ENCODE measurements at regions not wholly inside any gene's neighbourhood (a gene's known extent, or its start where the extent isn't known, plus 50 kb on each side); places are given as distances from the start of the nearest gene placed in this dataset.

DNA sequence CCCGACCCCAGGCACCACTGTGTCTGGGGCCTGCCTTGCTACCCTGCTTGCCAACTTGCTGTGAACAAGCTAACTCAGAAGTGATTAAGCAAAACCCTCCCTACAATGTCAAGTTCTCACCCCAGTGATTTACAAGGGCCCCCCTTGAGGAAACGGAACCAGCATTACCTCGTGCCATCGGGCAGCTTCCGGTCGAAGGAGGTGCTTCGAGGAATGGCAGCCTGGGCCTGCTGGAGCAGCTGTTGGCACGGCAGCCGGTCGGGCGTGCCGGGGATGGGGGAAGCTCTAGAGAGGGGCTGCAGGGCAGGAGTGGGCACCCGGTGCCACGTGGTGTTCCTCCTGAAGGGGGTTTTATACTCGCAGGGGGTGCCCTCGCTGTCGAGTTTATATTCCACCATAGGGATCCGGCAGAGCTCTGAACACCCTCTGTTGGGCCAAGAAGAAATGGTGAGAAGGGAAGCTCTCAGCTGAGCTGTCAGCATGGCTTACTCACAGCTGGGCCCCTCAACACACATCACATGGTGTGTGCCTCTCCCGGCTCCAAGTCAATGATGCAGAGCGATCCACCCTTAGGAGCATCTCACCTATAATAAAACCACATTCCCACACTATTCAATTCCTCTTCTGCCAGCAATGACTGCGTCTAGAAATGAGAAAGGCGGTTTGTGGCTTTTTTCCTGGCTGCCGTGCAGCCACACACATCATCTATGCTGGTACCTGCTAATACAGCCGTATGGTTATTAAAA, 184.4 kb downstream of the SIPA1L2 start:
- Mint-ChIP-seq H3K36me3 (ENCODE audit: low read depth) (peaks cover 31% of the 10 kb centered on the region), H3K4me1 (peaks cover 7% of the 10 kb centered on the region), H3K27ac (no peak overlapping the region), H3K4me3 (no peak overlapping the region), H3K27me3 (ENCODE audit: insufficient read depth) (no peaks in the 10 kb centered on the region), H3K9me3 (no peaks in the 10 kb centered on the region)
- DNase-seq, result no peak
- Histone ChIP-seq H3K4me1 (ENCODE audit: control insufficient read depth, insufficient read depth, low read length) (peaks cover 4% of the 10 kb centered on the region), H3K27ac (ENCODE audit: low read depth, low read length) (no peak overlapping the region), H3K9ac (ENCODE audit: extremely low read depth, low read length, poor library complexity, severe bottlenecking) (no peak overlapping the region), H3K9me3 (ENCODE audit: control insufficient read depth, low read length) (no peaks in the 10 kb centered on the region), H3K36me3 (ENCODE audit: control insufficient read depth, insufficient read depth, low read length) (peaks cover 82% of the 10 kb centered on the region), H3K27me3 (ENCODE audit: control insufficient read depth, insufficient read depth, low read length, poor library complexity, severe bottlenecking) (no peaks in the 10 kb centered on the region), H3K4me3 (ENCODE audit: low read length) (no peak overlapping the region)
- no peak for TF ChIP-seq CTCF (conservative IDR thresholded peaks at IDR 0.05)
- WGBS, 2 experiments (ENCODE audit: insufficient coverage in 1 of 2, insufficient read length in 1 of 2), result 96 to 97% methylated on average over 5 to 24 of the region's 24 CpGs

DNA sequence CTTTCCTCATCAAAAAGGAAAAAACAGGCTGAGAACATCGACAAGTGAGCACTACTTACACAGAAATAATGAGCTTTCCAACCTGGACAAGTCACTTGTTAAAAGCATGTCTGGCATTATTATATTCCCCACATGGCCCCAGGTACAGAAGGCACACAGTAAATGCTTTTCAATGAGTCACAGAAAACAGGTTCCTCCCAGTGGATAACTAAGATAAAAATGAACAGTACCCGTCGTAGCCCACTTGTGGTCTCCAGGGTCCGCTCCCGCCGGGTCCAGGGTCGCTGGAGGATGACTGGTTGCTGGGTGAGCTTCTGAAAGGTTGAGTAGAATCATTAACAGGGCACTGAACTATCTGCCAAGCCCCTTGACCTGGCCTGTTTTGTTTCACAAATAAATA, 186.6 kb downstream of the SIPA1L2 start:
- peaks cover 12% of the 10 kb centered on the region for H3K4me1 Mint-ChIP-seq
- H3K9me3 Mint-ChIP-seq, result no peaks in the 10 kb centered on the region
- H3K36me3 Mint-ChIP-seq (ENCODE audit: low read depth), result peaks cover 51% of the 10 kb centered on the region
- H3K27ac Mint-ChIP-seq, result no peak overlapping the region
- DNase-seq, result no peak
- H3K27me3 ChIP-seq (ENCODE audit: control insufficient read depth, insufficient read depth, low read length, poor library complexity, severe bottlenecking), result no peaks in the 10 kb centered on the region
- no peaks in the 10 kb centered on the region for H3K9me3 ChIP-seq (ENCODE audit: control insufficient read depth, low read length)
- no peaks in the 10 kb centered on the region for H3K27me3 Mint-ChIP-seq (ENCODE audit: insufficient read depth)
- no peak overlapping the region for H3K9ac ChIP-seq (ENCODE audit: extremely low read depth, low read length, poor library complexity, severe bottlenecking)
- H3K4me3 Mint-ChIP-seq, result no peak overlapping the region
- WGBS, 2 experiments (ENCODE audit: insufficient coverage in 1 of 2, insufficient read length in 1 of 2), result 96 to 98% methylated on average over 6 to 7 of the region's 7 CpGs
- no peak overlapping the region for H3K27ac ChIP-seq (ENCODE audit: low read depth, low read length)
- H3K36me3 ChIP-seq (ENCODE audit: control insufficient read depth, insufficient read depth, low read length), result peaks cover 89% of the 10 kb centered on the region
- no peak for TF ChIP-seq CTCF (conservative IDR thresholded peaks at IDR 0.05)
- peaks cover 4% of the 10 kb centered on the region for H3K4me1 ChIP-seq (ENCODE audit: control insufficient read depth, insufficient read depth, low read length)
- H3K4me3 ChIP-seq (ENCODE audit: low read length), result no peak overlapping the region

DNA sequence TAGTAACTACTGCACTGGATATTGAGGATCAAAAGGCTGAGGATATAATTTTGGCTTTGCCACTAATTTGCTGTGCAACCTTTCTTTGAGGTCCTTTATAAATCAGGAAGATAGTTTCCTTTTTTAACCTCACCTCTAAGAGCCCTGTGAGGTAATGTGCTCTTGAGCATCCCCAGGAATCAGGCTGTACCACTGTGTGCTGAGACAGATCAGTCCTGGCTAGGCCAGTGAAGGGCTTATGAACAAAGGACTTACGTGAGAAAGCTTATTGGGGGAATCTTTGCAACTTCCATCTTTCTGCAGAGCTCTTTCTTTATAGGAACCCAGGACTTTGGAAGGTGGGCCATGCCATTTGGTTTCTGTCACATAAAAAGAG, 188.9 kb downstream of the SIPA1L2 start:
- H3K4me1 Mint-ChIP-seq, result peaks cover 12% of the 10 kb centered on the region
- no peak for DNase-seq
- H3K9me3 Mint-ChIP-seq, result no peaks in the 10 kb centered on the region
- H3K27me3 Mint-ChIP-seq (ENCODE audit: insufficient read depth), result no peaks in the 10 kb centered on the region
- no peaks in the 10 kb centered on the region for H3K4me1 ChIP-seq (ENCODE audit: control insufficient read depth, insufficient read depth, low read length)
- no peak overlapping the region for H3K27ac Mint-ChIP-seq
- H3K9me3 ChIP-seq (ENCODE audit: control insufficient read depth, low read length), result no peaks in the 10 kb centered on the region
- no peak overlapping the region for H3K9ac ChIP-seq (ENCODE audit: extremely low read depth, low read length, poor library complexity, severe bottlenecking)
- H3K27me3 ChIP-seq (ENCODE audit: control insufficient read depth, insufficient read depth, low read length, poor library complexity, severe bottlenecking), result no peaks in the 10 kb centered on the region
- H3K4me3 Mint-ChIP-seq, result no peak overlapping the region
- H3K27ac ChIP-seq (ENCODE audit: low read depth, low read length), result no peak overlapping the region
- TF ChIP-seq CTCF (conservative IDR thresholded peaks at IDR 0.05), result no peak
- H3K4me3 ChIP-seq (ENCODE audit: low read length), result no peak overlapping the region
- peaks cover 71% of the 10 kb centered on the region for H3K36me3 Mint-ChIP-seq (ENCODE audit: low read depth)
- H3K36me3 ChIP-seq (ENCODE audit: control insufficient read depth, insufficient read depth, low read length), result peaks cover 92% of the 10 kb centered on the region
- WGBS, 2 experiments (ENCODE audit: insufficient coverage in 1 of 2, insufficient read length in 1 of 2), result 93% methylated on average over 1 of the region's 1 CpG; no CpG with 5 or more reads in 1 of the 2 experiments

Data from endodermal cell (in vitro differentiated cells).